Ovary (tissue), 7 donors: ENCODE measurements at regions not wholly inside any gene's neighbourhood (a gene's known extent, or its start where the extent isn't known, plus 50 kb on each side); places are given as distances from the start of the nearest gene placed in this dataset.

Experiments
- DNase-seq, 5 donors: peaks; one replicate each; pipeline ENCODE4 v3.0.0-alpha.2; 2019 to 2020
- H3K27ac ChIP-seq, 2 donors: fragments of 200-600 bp; one replicate each; pipeline versions ENCODE4 v1.5.1 to v1.8.0; 2019 to 2022
- H3K27me3 ChIP-seq: fragments of 200-600 bp; one replicate; pipeline ENCODE4 v1.8.0; 2022
- H3K36me3 ChIP-seq: fragments of 200-600 bp; sonication (generic); one replicate; pipeline ENCODE4 v1.5.1; 2019
- H3K4me1 ChIP-seq: one replicate; pipeline ENCODE4 v1.8.1; 2013; ENCODE audit warnings: mild to moderate bottlenecking, moderate library complexity; ENCODE audit not compliant: insufficient read depth
- H3K4me3 ChIP-seq: fragments of 200-600 bp; sonication (generic); one replicate; pipeline ENCODE4 v1.5.1; 2017
- H3K9me3 ChIP-seq, 2 donors: fragments of 200-600 bp in 1 of 2; sonication (generic) in 1 of 2; one replicate each; pipeline versions ENCODE4 v1.5.1 to v1.8.1; 2013 to 2019; ENCODE audit warnings: mild to moderate bottlenecking in 1 of 2, moderate library complexity in 1 of 2
- EP300 ChIP-seq: sonication (generic); formaldehyde crosslinking; IDR thresholded peaks from one replicate; pipeline ENCODE4 v1.6.1; 2017; ENCODE audit warnings: antibody characterized with exemption
- POLR2A ChIP-seq: fragments of 450-650 bp; IDR thresholded peaks from one replicate; pipeline ENCODE4 v1.6.1; 2017; ENCODE audit warnings: antibody characterized with exemption, mild to moderate bottlenecking, moderate library complexity
- WGBS, 3 donors: extraction: QIAGEN DNeasy Blood & Tissue Kit in 1 of 3; methylation state at CpG; one replicate each; pipeline versions ENCODE4 v1.1.5 to v1.1.7; 2013 to 2017; 5-methylcytosine and 5-hydroxymethylcytosine counted together
- intact Hi-C, 4 donors: fragments of 100-400 bp; cut with DNase I; formaldehyde crosslinking; loops; one replicate each; pipeline versions ENCODE4 v1.11.0 to v1.15.1; 2022 to 2023
- TF ChIP-seq, protein P1 (sequence below), 3 donors: fragments of 450-650 bp in 2 of 3; fragments of 200-600 bp in 1 of 3; IDR thresholded peaks; one replicate each; pipeline versions ENCODE4 v1.5.1 to v1.8.0; 2016 to 2022; ENCODE audit warnings: antibody characterized with exemption in 3 of 3, mild to moderate bottlenecking in 1 of 3
- donor health status: DM: no; HTN: no; CAD: no; lungs with moderate emphysema.
- donor health status: DM: no; HTN: no; CAD: no.
- donor health status: Bipolar disorder and iron deficiency.
- donor health status: DM: no; HTN: no; CAD: no.
- donor health status: DM: yes; HTN: yes; CAD: no.

DNA sequence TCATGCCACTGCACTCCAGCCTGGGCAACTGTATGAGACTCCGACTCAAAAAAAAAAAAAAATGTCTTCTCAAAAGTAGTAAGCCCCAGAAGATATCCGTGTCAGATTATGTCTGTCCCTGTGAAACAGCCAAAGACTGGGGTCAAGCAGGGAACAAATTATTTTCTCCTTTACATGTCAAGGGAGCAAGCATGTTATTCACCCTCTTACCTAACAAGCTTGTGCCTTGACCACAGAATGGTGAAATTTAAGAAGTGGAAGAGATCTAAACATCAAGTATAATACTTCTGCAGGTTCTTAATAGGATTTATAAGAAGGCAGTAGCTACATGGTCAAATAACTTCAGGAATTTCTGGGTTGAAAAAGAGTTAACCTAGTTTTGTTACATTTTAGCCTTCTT is 187.9 kb downstream of the ZNF365 start:
- no peak for DNase-seq
- H3K27me3 ChIP-seq, result no peaks in the 10 kb centered on the region
- TF ChIP-seq, protein P1, sequence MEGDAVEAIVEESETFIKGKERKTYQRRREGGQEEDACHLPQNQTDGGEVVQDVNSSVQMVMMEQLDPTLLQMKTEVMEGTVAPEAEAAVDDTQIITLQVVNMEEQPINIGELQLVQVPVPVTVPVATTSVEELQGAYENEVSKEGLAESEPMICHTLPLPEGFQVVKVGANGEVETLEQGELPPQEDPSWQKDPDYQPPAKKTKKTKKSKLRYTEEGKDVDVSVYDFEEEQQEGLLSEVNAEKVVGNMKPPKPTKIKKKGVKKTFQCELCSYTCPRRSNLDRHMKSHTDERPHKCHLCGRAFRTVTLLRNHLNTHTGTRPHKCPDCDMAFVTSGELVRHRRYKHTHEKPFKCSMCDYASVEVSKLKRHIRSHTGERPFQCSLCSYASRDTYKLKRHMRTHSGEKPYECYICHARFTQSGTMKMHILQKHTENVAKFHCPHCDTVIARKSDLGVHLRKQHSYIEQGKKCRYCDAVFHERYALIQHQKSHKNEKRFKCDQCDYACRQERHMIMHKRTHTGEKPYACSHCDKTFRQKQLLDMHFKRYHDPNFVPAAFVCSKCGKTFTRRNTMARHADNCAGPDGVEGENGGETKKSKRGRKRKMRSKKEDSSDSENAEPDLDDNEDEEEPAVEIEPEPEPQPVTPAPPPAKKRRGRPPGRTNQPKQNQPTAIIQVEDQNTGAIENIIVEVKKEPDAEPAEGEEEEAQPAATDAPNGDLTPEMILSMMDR (IDR thresholded peaks at IDR 0.05), result no peak
- TF ChIP-seq POLR2A (no peak), EP300 (no peak)
- H3K4me3 ChIP-seq, result no peak overlapping the region
- no peaks in the 10 kb centered on the region for H3K36me3 ChIP-seq
- 90 to 92% (median 91%) methylated on average over 2 of the region's 2 CpGs for WGBS, 3 donors
- intact Hi-C loops, result no loop called here
- peaks cover 7% of the 10 kb centered on the region for H3K4me1 ChIP-seq
- no peaks in the 10 kb centered on the region for H3K9me3 ChIP-seq
- no peak overlapping the region for H3K27ac ChIP-seq

GRCh38 chr10:62562795-62563194 is 188.6 kb downstream of the ZNF365 start:
- intact Hi-C loops, result no loop called here
- Histone ChIP-seq H3K27me3 (no peaks in the 10 kb centered on the region), H3K4me1 (peaks cover 7% of the 10 kb centered on the region), H3K36me3 (no peaks in the 10 kb centered on the region), H3K27ac (no peak overlapping the region), H3K4me3 (no peak overlapping the region), H3K9me3 (no peaks in the 10 kb centered on the region)
- no peak for DNase-seq
- no peak for TF ChIP-seq POLR2A
- no peak for TF ChIP-seq EP300
- TF ChIP-seq, protein P1 (IDR thresholded peaks at IDR 0.05), result no peak

DNA sequence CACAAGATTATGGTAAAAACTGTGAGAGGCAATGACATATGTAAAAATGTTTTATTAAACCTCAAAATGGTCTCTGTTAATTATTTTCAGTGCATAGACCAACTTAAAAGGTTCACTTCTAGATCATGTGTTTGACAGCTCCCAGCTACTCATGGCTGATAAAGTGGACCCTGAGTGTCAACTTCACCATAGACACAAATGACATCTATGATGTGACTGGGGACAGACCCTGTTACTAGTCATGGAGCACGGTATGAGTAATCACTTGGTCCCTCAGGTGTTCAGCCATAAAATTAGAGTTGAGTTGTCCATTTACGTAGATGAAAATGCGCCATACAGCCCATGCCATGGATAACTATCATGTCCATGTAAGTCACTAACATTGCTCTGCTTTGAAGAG is 199.8 kb downstream of the ZNF365 start:
- no peaks in the 10 kb centered on the region for H3K36me3 ChIP-seq
- H3K4me1 ChIP-seq, result no peaks in the 10 kb centered on the region
- 96 to 97% (median 97%) methylated on average over 3 of the region's 3 CpGs for WGBS, 3 donors
- TF ChIP-seq, protein P1 (IDR thresholded peaks at IDR 0.05), result no peak
- TF ChIP-seq POLR2A (no peak), EP300 (no peak)
- intact Hi-C loops, result no loop called here
- DNase-seq, result no peak
- H3K27ac ChIP-seq, result no peak overlapping the region
- H3K27me3 ChIP-seq, result no peaks in the 10 kb centered on the region
- H3K4me3 ChIP-seq, result no peak overlapping the region
- H3K9me3 ChIP-seq, result no peaks in the 10 kb centered on the region

- no peaks in the 10 kb centered on the region for H3K9me3 ChIP-seq
- DNase-seq, result no peak
- no peak overlapping the region for H3K4me3 ChIP-seq
- no peaks in the 10 kb centered on the region for H3K36me3 ChIP-seq
- H3K27me3 ChIP-seq, result no peaks in the 10 kb centered on the region
- no peaks in the 10 kb centered on the region for H3K4me1 ChIP-seq
- intact Hi-C loops, result no loop called here
- WGBS, 3 donors, result 84 to 94% (median 90%) methylated on average over 4 of the region's 4 CpGs
- no peak overlapping the region for H3K27ac ChIP-seq
- TF ChIP-seq, protein P1 (IDR thresholded peaks at IDR 0.05), result no peak
- no peak for TF ChIP-seq EP300
- no peak for TF ChIP-seq POLR2A
Measured at GRCh38 chr10:62577076-62577475, 202.9 kb downstream of the ZNF365 start.
